Esophagus squamous epithelium (tissue), 5 donors: ENCODE measurements at regions not wholly inside any gene's neighbourhood (a gene's known extent, or its start where the extent isn't known, plus 50 kb on each side); places are given as distances from the start of the nearest gene placed in this dataset.
"Not testable (repeated sequence)": the region's sequence is repeated elsewhere in the genome, so short reads cannot be mapped to it uniquely, and the experiment has no call there.

ENCODE experiments used
- DNase-seq: peaks from one replicate; lab custom pipeline; 2025; lab: John Stamatoyannopoulos, UW
- H3K27ac ChIP-seq, 4 donors: fragments of 200-600 bp; sonication (generic); one replicate each; pipeline ENCODE4 v1.5.1; 2016 to 2019; ENCODE audit warnings: mild to moderate bottlenecking in 1 of 4
- H3K27me3 ChIP-seq, 4 donors: fragments of 200-600 bp; sonication (generic); 1 replicate in 3 of 4; 2 replicates in 1 of 4; pipeline versions ENCODE4 v1.5.1 to v1.6.0; 2017 to 2021; ENCODE audit warnings: antibody characterized with exemption in 1 of 4
- H3K36me3 ChIP-seq, 3 donors: fragments of 200-600 bp; sonication (generic); one replicate each; pipeline ENCODE4 v1.5.1; 2016 to 2019
- H3K4me1 ChIP-seq, 3 donors: fragments of 200-600 bp; sonication (generic); one replicate each; pipeline ENCODE4 v1.5.1; 2017 to 2019
- H3K4me3 ChIP-seq, 4 donors: fragments of 200-600 bp; sonication (generic); 1 replicate in 3 of 4; 2 replicates in 1 of 4; pipeline ENCODE4 v1.5.1; 2016 to 2019; ENCODE audit warnings: mild to moderate bottlenecking in 2 of 4, moderate library complexity in 1 of 4
- H3K9me3 ChIP-seq, 3 donors: fragments of 200-600 bp; sonication (generic); one replicate each; pipeline ENCODE4 v1.5.1; 2016 to 2019
- POLR2A ChIP-seq, 4 donors: fragments of 450-650 bp; IDR thresholded peaks; one replicate each; pipeline ENCODE4 v1.6.1; 2017; ENCODE audit warnings: antibody characterized with exemption in 4 of 4, mild to moderate bottlenecking in 4 of 4, moderate library complexity in 3 of 4
- WGBS, 2 donors: methylation state at CpG; one replicate each; pipeline ENCODE4 v1.1.5; 2018; 5-methylcytosine and 5-hydroxymethylcytosine counted together
- intact Hi-C: fragments of 100-400 bp; cut with DNase I; formaldehyde crosslinking; loops from one replicate; pipeline ENCODE4 v1.15.0; 2022
- TF ChIP-seq, protein P1 (sequence below), 6 experiments: fragments of 450-650 bp in 4 of 6; fragments of 200-600 bp in 2 of 6; sonication (generic) in 2 of 6; IDR thresholded peaks; one replicate each; pipeline ENCODE4 v1.5.1; 2016 to 2019; ENCODE audit warnings: antibody characterized with exemption in 6 of 6, mild to moderate bottlenecking in 4 of 6, moderate library complexity in 4 of 6
- donor health status: DM: yes; HTN: yes; CAD: no.

DNA sequence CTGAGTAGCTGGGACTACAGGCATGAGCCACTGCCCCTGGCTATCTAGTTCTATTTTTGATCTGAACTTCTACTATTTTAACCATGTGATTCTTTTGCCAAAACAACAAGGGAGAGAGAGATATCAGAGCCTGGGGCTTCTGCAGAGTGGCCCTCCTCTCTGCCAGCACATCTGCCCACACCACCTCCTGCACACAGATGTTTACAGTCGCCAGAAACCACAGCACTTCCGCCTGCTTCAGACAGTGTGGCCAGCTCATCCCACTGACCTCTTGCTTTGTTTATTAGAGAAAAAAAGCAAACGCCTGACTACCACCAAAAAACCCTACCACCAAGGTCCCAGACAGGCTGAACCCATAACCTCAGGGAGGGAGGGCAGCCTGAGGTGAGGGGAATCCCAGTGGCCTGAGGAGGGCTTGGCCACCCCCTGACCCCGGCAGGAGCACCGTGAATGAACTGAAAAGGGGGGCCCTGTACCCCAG lies 85.9 kb upstream of the ABHD2 start:
- Histone ChIP-seq H3K9me3 (no peaks in the 10 kb centered on the region), H3K27ac (peak overlapping the region in 1 of 4 donors; percentile 25), H3K4me1 (peaks cover 0 to 4% (median 0%) of the 10 kb centered on the region in 3 donors), H3K27me3 (peaks cover 0 to 2% (median 0%) of the 10 kb centered on the region in 4 donors), H3K36me3 (no peaks in the 10 kb centered on the region), H3K4me3 (no peak overlapping the region)
- whole genome bisulfite sequencing, 2 donors, result 41 to 43% methylated on average over 2 to 5 of the region's 5 CpGs
- DNase-seq, result no peak
- intact Hi-C loops, result no loop called here
- TF ChIP-seq, protein P1, sequence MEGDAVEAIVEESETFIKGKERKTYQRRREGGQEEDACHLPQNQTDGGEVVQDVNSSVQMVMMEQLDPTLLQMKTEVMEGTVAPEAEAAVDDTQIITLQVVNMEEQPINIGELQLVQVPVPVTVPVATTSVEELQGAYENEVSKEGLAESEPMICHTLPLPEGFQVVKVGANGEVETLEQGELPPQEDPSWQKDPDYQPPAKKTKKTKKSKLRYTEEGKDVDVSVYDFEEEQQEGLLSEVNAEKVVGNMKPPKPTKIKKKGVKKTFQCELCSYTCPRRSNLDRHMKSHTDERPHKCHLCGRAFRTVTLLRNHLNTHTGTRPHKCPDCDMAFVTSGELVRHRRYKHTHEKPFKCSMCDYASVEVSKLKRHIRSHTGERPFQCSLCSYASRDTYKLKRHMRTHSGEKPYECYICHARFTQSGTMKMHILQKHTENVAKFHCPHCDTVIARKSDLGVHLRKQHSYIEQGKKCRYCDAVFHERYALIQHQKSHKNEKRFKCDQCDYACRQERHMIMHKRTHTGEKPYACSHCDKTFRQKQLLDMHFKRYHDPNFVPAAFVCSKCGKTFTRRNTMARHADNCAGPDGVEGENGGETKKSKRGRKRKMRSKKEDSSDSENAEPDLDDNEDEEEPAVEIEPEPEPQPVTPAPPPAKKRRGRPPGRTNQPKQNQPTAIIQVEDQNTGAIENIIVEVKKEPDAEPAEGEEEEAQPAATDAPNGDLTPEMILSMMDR (IDR thresholded peaks at IDR 0.05), result no peak
- TF ChIP-seq POLR2A (IDR thresholded peaks at IDR 0.05), result no peak

DNA sequence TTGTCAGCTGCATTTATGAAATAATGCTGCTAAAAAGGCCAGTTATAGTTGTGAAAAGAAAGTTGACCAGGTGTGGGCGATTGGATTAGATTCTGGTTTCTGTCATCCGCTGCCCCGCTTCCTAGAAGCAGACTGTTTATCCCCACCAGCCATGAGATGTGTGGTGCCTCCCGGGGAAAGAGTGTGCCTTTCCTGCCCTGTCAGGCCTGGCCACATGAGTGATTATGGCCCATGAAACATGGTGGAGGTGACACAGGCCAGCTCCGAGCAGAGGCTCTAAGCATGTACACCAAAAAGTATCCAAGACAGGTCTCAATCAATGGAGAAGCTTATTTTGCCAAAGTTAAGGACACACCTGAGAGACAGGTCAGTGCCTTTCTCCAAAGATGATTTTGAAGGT lies 85.4 kb upstream of the ABHD2 start:
- Histone ChIP-seq H3K27me3 (no peaks in the 10 kb centered on the region), H3K27ac (peak overlapping the region in 1 of 4 donors; percentile 25), H3K9me3 (no peaks in the 10 kb centered on the region), H3K4me3 (no peak overlapping the region), H3K36me3 (no peaks in the 10 kb centered on the region), H3K4me1 (peaks cover 0 to 4% (median 0%) of the 10 kb centered on the region in 3 donors)
- no peak for TF ChIP-seq POLR2A (IDR thresholded peaks at IDR 0.05)
- TF ChIP-seq, protein P1 (IDR thresholded peaks at IDR 0.05), result no peak
- no peak for DNase-seq
- WGBS, 2 donors, result 74 to 76% methylated on average over 4 to 5 of the region's 5 CpGs
- intact Hi-C loops, result no loop called here

DNA sequence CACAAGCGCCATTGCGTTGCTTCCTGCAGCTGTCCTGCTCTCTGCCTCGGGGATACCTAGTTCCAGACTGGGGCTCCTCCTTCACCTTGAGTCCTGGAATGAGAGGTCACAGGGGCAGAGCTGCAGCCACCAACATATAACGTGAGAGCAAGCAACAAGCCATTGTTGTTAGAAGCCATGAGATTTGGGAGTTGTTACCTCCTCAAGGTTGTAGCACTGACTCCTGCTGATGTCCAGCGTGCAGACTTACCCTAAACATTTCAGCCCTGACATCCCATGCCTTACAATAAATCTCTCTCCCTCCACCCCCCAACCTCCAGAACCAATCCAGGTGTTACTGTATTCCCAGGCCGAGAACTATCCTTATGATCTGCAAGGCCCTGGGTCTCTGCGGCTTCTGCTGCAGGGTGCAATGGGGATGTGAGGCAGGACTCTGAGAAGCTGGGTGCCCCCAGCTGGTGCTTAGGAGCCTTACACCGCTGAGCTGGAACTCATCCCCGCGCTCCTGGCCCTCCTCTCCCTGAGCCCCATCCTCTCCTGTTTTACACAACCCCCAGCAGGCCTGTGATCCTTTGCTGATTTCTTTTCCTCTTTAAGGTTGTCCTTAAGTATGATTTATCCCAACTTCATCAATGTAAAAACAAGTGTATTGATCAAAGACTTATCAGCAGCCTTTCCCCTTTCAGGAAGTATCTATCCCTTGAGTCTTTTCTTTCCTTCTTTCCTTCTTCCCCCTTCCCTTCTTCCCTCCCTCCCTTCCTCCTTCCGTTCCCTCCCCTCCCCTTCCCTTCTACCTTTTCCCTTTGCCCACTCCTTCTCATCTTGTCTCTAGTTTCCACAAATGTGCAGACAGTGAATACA lies 84.2 kb upstream of the ABHD2 start:
- no peak overlapping the region for H3K27ac ChIP-seq
- WGBS, 2 donors, result 75 to 80% methylated on average over 9 to 11 of the region's 11 CpGs
- H3K36me3 ChIP-seq, result no peaks in the 10 kb centered on the region
- no peaks in the 10 kb centered on the region for H3K9me3 ChIP-seq
- no peaks in the 10 kb centered on the region for H3K27me3 ChIP-seq
- no peak overlapping the region for H3K4me3 ChIP-seq
- TF ChIP-seq, protein P1 (IDR thresholded peaks at IDR 0.05), result peak in 1 of 6 experiments; percentile 10
- TF ChIP-seq POLR2A (IDR thresholded peaks at IDR 0.05), result no peak
- no peak for DNase-seq
- peaks cover 0 to 4% (median 0%) of the 10 kb centered on the region in 3 donors for H3K4me1 ChIP-seq
- intact Hi-C loops, result no loop called here

DNA sequence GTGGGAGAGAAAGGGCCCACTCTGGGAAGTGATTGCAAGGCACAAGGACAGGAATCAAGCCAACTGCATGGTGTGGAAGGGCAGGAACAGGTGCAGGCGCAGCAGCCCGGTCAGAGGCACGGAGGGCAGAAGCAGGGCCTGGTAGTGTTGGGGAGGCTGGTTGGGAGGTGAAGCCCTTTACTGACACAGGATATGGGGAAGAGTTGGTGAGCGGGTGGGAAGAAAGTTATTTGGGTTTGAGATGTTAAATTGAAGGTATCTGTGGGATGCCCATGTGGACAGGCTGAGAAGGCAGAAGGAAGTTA lies 83.6 kb upstream of the ABHD2 start:
- intact Hi-C loops, result no loop called here
- Histone ChIP-seq H3K9me3 (no peaks in the 10 kb centered on the region), H3K27ac (no peak overlapping the region), H3K27me3 (no peaks in the 10 kb centered on the region), H3K4me1 (peaks cover 0 to 4% (median 0%) of the 10 kb centered on the region in 3 donors), H3K4me3 (no peak overlapping the region), H3K36me3 (no peaks in the 10 kb centered on the region)
- 86 to 94% methylated on average over 2 to 4 of the region's 4 CpGs for WGBS, 2 donors
- TF ChIP-seq, protein P1 (IDR thresholded peaks at IDR 0.05), result no peak
- TF ChIP-seq POLR2A (IDR thresholded peaks at IDR 0.05), result no peak
- DNase-seq, result no peak

DNA sequence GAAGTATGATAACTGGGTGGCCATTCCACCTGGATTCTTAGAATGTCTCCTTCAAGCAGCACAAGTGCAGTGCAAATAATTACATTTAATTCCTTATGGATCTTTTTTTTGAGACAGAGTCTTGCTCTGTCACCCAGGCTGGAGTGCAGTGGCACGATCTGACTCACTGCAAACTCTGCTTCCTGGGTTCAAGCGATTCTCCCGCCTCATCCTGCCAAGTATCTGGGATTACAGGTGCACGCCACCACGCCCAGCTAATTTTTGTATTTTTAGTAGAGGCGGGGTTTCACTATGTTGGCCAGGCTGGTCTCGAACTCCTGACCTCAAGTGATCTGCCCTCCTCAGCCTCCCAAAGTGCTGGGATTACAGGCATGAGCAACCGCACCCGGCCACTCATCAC lies 80.7 kb upstream of the ABHD2 start:
- H3K4me3 ChIP-seq, DNase-seq, H3K4me1 ChIP-seq, H3K9me3 ChIP-seq, H3K27me3 ChIP-seq, H3K27ac ChIP-seq, H3K36me3 ChIP-seq, intact Hi-C loops: not testable (repeated sequence)
- 78 to 79% methylated on average over 8 to 9 of the region's 9 CpGs for WGBS, 2 donors
